Stomach (tissue), 8 donors: ENCODE measurements at regions not wholly inside any gene's neighbourhood (a gene's known extent, or its start where the extent isn't known, plus 50 kb on each side); places are given as distances from the start of the nearest gene placed in this dataset.

Source experiments
- DNase-seq, 2 donors: peaks; one replicate each; pipeline versions ENCODE4 v3.0.0 to v3.0.0-alpha.2; 2013 to 2019
- H3K27ac ChIP-seq, 5 donors: fragments of 200-600 bp in 4 of 5; sonication (generic) in 4 of 5; one replicate each; pipeline ENCODE4 v1.5.1; 2013 to 2019; ENCODE audit warnings: mild to moderate bottlenecking in 1 of 5, moderate library complexity in 1 of 5
- H3K27me3 ChIP-seq, 3 donors: fragments of 200-600 bp; sonication (generic); one replicate each; pipeline ENCODE4 v1.5.1; 2017 to 2019; ENCODE audit warnings: mixed run types in 1 of 3
- H3K36me3 ChIP-seq, 4 donors: fragments of 200-600 bp; sonication (generic); 1 replicate in 3 of 4; 2 replicates in 1 of 4; pipeline ENCODE4 v1.5.1; 2016 to 2019
- H3K4me1 ChIP-seq, 4 donors: fragments of 200-600 bp; sonication (generic); one replicate each; pipeline ENCODE4 v1.5.1; 2016 to 2019
- H3K4me3 ChIP-seq, 4 donors: fragments of 200-600 bp; sonication (generic) in 3 of 4; one replicate each; pipeline ENCODE4 v1.5.1; 2016 to 2019; ENCODE audit warnings: mild to moderate bottlenecking in 1 of 4
- H3K9me3 ChIP-seq, 4 donors: fragments of 200-600 bp; sonication (generic); one replicate each; pipeline ENCODE4 v1.5.1; 2016 to 2019
- CTCF ChIP-seq, 7 experiments: fragments of 450-650 bp in 4 of 7; fragments of 200-600 bp in 3 of 7; sonication (generic) in 3 of 7; IDR thresholded peaks; one replicate each; pipeline ENCODE4 v1.5.1; 2016 to 2019; ENCODE audit warnings: antibody characterized with exemption in 7 of 7, control low read depth in 2 of 7, mild to moderate bottlenecking in 1 of 7
- EP300 ChIP-seq: sonication (generic); formaldehyde crosslinking; IDR thresholded peaks from one replicate; pipeline ENCODE4 v1.6.1; 2017; ENCODE audit warnings: antibody characterized with exemption
- POLR2A ChIP-seq, 4 donors: fragments of 450-650 bp; IDR thresholded peaks; one replicate each; pipeline ENCODE4 v1.6.1; 2016; ENCODE audit warnings: antibody characterized with exemption in 4 of 4, control low read depth in 2 of 4, mild to moderate bottlenecking in 1 of 4, moderate library complexity in 1 of 4
- POLR2AphosphoS5 ChIP-seq, 3 donors: sonication (generic); formaldehyde crosslinking; IDR thresholded peaks; one replicate each; pipeline ENCODE4 v1.6.1; 2016; ENCODE audit warnings: antibody characterized with exemption in 3 of 3
- WGBS, 5 donors: extraction: QIAGEN DNeasy Blood & Tissue Kit in 3 of 5; methylation state at CpG; one replicate each; pipeline versions ENCODE4 v1.1.5 to v1.1.7; 2013 to 2018; 5-methylcytosine and 5-hydroxymethylcytosine counted together
- intact Hi-C: fragments of 100-400 bp; cut with DNase I; formaldehyde crosslinking; loops from one replicate; pipeline ENCODE4 v1.15.1; 2023; ENCODE audit warnings: low total_unique reads
- donor health status: healthy with polysubstance abuse.
- donor health status: Bipolar disorder and iron deficiency.
- donor health status: healthy.

- 90 to 96% (median 94%) methylated on average over 3 to 4 of the region's 4 CpGs for WGBS, 5 donors
- no peak for DNase-seq
- intact Hi-C loops, result no loop called here
- H3K36me3 ChIP-seq, result no peaks in the 10 kb centered on the region
- no peaks in the 10 kb centered on the region for H3K9me3 ChIP-seq
- no peak for TF ChIP-seq EP300
- TF ChIP-seq CTCF (IDR thresholded peaks at IDR 0.05), result no peak
- TF ChIP-seq POLR2AphosphoS5 (IDR thresholded peaks at IDR 0.05), result no peak
- no peak for TF ChIP-seq POLR2A (IDR thresholded peaks at IDR 0.05)
- H3K27me3 ChIP-seq, result no peaks in the 10 kb centered on the region
- H3K27ac ChIP-seq, result no peak overlapping the region
- no peaks in the 10 kb centered on the region for H3K4me1 ChIP-seq
- H3K4me3 ChIP-seq, result no peak overlapping the region
These were observed 372.1 kb downstream of the KIF16B start for GRCh38 chr20:16201191-16201590.

GRCh38 chr20:16197696-16198095 is 375.6 kb downstream of the KIF16B start:
- no peak for TF ChIP-seq POLR2A (IDR thresholded peaks at IDR 0.05)
- TF ChIP-seq POLR2AphosphoS5 (IDR thresholded peaks at IDR 0.05), result no peak
- no peaks in the 10 kb centered on the region for H3K27me3 ChIP-seq
- H3K9me3 ChIP-seq, result no peaks in the 10 kb centered on the region
- H3K27ac ChIP-seq, result no peak overlapping the region
- H3K4me3 ChIP-seq, result no peak overlapping the region
- intact Hi-C loops, result no loop called here
- H3K36me3 ChIP-seq, result no peaks in the 10 kb centered on the region
- H3K4me1 ChIP-seq, result no peaks in the 10 kb centered on the region
- 66 to 75% (median 70%) methylated on average over 2 of the region's 2 CpGs for WGBS, 5 donors
- peak in 1 of 2 donors; percentile 27 for DNase-seq

GRCh38 chr20:16195671-16196070 is 377.6 kb downstream of the KIF16B start:
- no peaks in the 10 kb centered on the region for H3K9me3 ChIP-seq
- H3K27me3 ChIP-seq, result no peaks in the 10 kb centered on the region
- H3K27ac ChIP-seq, result no peak overlapping the region
- no peaks in the 10 kb centered on the region for H3K4me1 ChIP-seq
- H3K4me3 ChIP-seq, result no peak overlapping the region
- intact Hi-C loops, result no loop called here
- H3K36me3 ChIP-seq, result no peaks in the 10 kb centered on the region
- DNase-seq, result no peak
- TF ChIP-seq POLR2AphosphoS5 (IDR thresholded peaks at IDR 0.05) (no peak), EP300 (no peak), CTCF (IDR thresholded peaks at IDR 0.05) (no peak), POLR2A (IDR thresholded peaks at IDR 0.05) (no peak)

- Histone ChIP-seq H3K4me1 (no peaks in the 10 kb centered on the region), H3K27me3 (no peaks in the 10 kb centered on the region), H3K4me3 (no peak overlapping the region), H3K9me3 (no peaks in the 10 kb centered on the region), H3K27ac (no peak overlapping the region), H3K36me3 (no peaks in the 10 kb centered on the region)
- no peak for DNase-seq
- 64 to 85% (median 82%) methylated on average over 2 of the region's 2 CpGs for WGBS, 5 donors
- TF ChIP-seq POLR2A (IDR thresholded peaks at IDR 0.05), result no peak
- no peak for TF ChIP-seq CTCF (IDR thresholded peaks at IDR 0.05)
- no peak for TF ChIP-seq EP300
- no peak for TF ChIP-seq POLR2AphosphoS5 (IDR thresholded peaks at IDR 0.05)
- intact Hi-C loops, result no loop called here
These were observed 378.5 kb downstream of the KIF16B start for GRCh38 chr20:16194617-16195360.

GRCh38 chr20:16191496-16191895 is 381.8 kb downstream of the KIF16B start:
- Histone ChIP-seq H3K4me3 (no peak overlapping the region), H3K9me3 (peaks cover 0 to 3% (median 0%) of the 10 kb centered on the region in 4 donors), H3K27ac (no peak overlapping the region), H3K36me3 (no peaks in the 10 kb centered on the region), H3K27me3 (no peaks in the 10 kb centered on the region), H3K4me1 (no peaks in the 10 kb centered on the region)
- WGBS, 5 donors, result 25 to 56% (median 42%) methylated on average over 2 of the region's 2 CpGs
- TF ChIP-seq CTCF (IDR thresholded peaks at IDR 0.05) (no peak), POLR2AphosphoS5 (IDR thresholded peaks at IDR 0.05) (no peak)
- intact Hi-C loops, result no loop called here
- DNase-seq, result no peak
